ENCODE measurements at regions not wholly inside any gene's neighbourhood (a gene's known extent, or its start where the extent isn't known, plus 50 kb on each side); places are given as distances from the start of the nearest gene placed in this dataset.

GRCh38 chr2:120622159-120622869, 113.4 kb upstream of the GLI2 start:
- no peak overlapping the region for H3K4me3 Mint-ChIP-seq
- H3K27me3 Mint-ChIP-seq: peaks cover 8% of the 10 kb centered on the region
- no peaks in the 10 kb centered on the region for H3K9me3 Mint-ChIP-seq
- H3K27ac Mint-ChIP-seq: no peak overlapping the region
- no peaks in the 10 kb centered on the region for H3K4me1 Mint-ChIP-seq
- H3K36me3 Mint-ChIP-seq: no peaks in the 10 kb centered on the region
- CTCF ChIA-PET: no interaction called here
- DNase-seq: no peak

DNA sequence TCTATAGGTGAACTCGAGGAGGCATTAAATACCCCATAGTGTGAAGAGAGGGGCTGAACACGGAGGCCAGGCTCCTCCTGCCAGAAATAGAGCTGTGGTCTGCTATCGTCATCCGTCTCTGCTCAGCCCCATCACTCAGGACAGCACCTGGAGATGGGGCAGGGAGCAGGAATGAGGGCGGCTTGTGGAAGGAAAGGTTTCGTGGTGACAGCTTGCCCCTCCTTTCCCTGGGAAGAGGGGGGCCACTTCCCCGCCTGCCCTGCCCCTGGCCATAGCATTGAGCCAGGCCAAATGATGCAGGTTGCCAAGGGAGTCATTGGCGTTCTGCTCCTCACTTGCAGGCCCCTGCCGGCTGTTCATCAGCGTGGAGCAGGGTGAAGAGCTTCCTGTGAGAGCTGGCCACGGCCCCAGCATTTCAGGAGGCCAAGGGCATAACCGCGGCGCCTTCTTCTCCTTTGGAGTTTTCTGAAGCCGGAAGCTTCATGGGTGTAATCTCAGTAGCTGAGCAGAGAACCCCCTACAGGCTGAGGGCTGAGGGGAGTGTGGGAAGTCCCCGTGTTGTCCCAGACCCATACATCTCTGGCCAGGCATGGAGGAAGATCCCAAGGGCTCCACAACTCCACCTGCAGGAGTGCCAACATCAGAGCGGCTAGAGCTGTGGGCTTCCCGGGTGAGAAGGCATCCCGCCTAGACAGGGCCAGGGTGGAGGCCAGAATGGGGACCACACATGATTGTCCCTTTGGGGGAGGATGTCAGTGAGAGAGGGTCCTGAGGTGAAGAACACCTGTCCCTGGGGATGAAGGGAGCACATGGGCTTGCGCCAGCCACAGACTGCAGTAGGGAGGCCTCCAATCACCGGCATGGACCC, 112.5 kb upstream of the GLI2 start:
- Mint-ChIP-seq H3K4me1 (no peaks in the 10 kb centered on the region), H3K36me3 (no peaks in the 10 kb centered on the region), H3K27me3 (peaks cover 8% of the 10 kb centered on the region), H3K9me3 (no peaks in the 10 kb centered on the region), H3K27ac (no peak overlapping the region), H3K4me3 (no peak overlapping the region)
- DNase-seq: no peak
- CTCF ChIA-PET: no interaction called here

- Mint-ChIP-seq H3K4me1 (no peaks in the 10 kb centered on the region), H3K36me3 (no peaks in the 10 kb centered on the region), H3K4me3 (no peak overlapping the region), H3K27me3 (peaks cover 8% of the 10 kb centered on the region), H3K9me3 (no peaks in the 10 kb centered on the region), H3K27ac (no peak overlapping the region)
- DNase-seq: no peak
- CTCF ChIA-PET: no interaction called here
These were observed 111.5 kb upstream of the GLI2 start for GRCh38 chr2:120624061-120624737.

DNA sequence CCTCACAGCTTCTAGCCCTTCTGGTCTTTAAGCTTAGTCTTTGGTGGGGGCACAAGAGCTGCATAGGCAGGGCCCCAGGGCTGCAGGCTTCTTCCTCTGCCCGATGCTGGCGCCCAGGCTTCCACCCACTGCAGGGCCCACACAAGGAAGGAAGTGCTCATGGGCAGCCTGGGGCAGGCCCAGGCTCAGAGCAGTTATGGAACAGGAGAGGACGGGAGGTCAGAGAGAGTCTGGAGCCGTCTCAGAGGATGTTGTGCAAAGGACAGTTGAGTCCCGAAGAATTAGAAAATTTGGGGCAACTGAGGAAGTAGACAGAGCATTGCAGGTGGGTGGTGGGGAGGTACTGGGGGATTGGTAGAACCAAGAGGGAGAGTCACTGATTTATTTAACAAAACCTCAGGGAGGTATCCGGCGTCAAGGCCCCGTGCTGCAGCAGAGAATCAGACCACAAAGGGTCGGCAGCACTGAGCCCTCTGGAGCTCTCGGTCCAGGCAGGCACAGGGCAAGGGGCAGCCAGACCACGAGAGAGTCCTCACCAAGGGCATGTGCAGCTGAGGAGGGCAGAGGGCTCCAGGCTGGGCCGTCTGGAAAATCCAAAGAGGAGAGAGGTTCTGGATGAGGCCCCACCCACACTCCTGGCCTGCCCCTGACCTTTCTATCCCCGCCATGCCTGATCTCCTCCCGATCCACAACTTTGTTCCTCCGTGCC, 110.8 kb upstream of the GLI2 start:
- Mint-ChIP-seq H3K4me1 (no peaks in the 10 kb centered on the region), H3K36me3 (no peaks in the 10 kb centered on the region), H3K9me3 (no peaks in the 10 kb centered on the region), H3K4me3 (no peak overlapping the region), H3K27me3 (peaks cover 8% of the 10 kb centered on the region), H3K27ac (no peak overlapping the region)
- no peak for DNase-seq
- CTCF ChIA-PET: no interaction called here

DNA sequence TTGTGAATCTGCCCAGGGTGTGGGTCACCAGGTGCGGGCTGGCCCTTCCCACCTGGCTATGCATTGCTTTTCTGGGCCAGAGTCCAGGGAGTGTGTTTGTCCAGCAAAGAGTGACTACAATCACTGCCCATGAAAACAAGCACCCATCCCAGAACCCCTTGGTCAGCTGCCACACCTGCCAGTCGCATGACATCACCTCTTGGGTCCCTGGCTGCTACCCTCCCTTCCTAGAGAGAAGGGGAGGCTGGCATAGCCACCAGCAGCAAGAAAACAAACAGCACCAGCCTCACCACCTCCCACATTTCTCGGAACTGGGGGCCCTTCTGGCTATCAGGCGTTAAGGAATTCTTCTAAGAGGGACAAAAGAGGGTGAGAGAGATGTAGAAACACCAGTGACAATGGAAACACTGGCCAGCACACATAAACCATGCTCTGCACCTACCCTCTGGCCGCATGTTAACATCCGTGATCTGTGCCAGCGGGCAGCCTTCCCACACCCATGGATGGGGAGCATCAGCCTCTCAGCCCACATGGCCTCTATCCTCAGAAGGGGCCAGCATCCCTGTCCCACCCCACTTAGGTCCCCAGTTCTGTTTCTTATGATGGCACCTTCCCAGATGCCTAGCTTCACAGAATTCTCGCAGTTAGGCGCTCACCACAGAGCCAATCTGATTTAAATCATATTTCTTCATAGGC, 109.7 kb upstream of the GLI2 start:
- CTCF ChIA-PET: no interaction called here
- Mint-ChIP-seq H3K27me3 (peaks cover 8% of the 10 kb centered on the region), H3K36me3 (no peaks in the 10 kb centered on the region), H3K4me3 (no peak overlapping the region), H3K9me3 (no peaks in the 10 kb centered on the region), H3K27ac (no peak overlapping the region), H3K4me1 (no peaks in the 10 kb centered on the region)
- no peak for DNase-seq

DNA sequence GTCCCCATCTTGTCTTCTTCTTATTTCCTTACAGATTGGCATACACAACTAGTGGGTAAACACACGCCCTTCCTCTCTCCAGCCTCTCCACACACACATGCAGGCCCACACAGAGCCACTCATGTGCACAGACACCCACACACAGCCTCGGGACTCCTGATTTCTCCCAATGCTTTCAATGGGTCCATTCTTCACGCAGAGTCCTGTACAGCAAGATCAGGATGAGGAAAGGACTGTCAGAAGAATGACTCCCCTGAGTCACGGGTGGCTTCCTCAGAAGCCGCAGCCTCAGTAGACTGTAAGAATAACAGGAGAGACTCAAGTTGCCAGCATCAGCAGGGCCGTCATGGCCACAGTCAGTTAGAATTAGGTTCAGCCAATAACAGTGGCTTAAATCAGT, 109.1 kb upstream of the GLI2 start:
- Mint-ChIP-seq H3K27ac (no peak overlapping the region), H3K9me3 (no peaks in the 10 kb centered on the region), H3K27me3 (peaks cover 8% of the 10 kb centered on the region), H3K4me1 (no peaks in the 10 kb centered on the region), H3K4me3 (no peak overlapping the region), H3K36me3 (no peaks in the 10 kb centered on the region)
- DNase-seq: no peak
- CTCF ChIA-PET: no interaction called here

DNA sequence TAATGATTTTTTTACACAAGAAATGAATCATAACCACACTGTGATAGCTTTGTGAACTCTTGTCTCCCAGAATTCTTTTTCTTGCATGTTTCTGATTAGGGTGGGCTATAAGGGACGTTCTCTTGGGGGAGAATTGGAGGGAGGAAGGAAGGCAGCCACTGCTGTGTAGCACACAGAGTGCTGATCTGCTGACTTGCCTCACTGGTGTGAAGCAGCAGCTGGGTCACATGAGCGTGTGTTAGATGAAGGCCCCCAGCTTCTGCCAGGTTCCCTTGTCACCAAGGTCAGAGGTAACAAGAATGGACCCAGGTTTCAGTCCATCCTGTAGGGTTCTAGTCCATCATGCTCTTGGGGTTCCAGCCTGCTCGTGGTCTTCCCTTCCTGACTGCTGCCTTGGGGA, 107.4 kb upstream of the GLI2 start:
- DNase-seq: no peak
- Mint-ChIP-seq H3K4me1 (no peaks in the 10 kb centered on the region), H3K27me3 (peaks cover 8% of the 10 kb centered on the region), H3K9me3 (no peaks in the 10 kb centered on the region), H3K36me3 (no peaks in the 10 kb centered on the region), H3K4me3 (no peak overlapping the region), H3K27ac (no peak overlapping the region)
- CTCF ChIA-PET: no interaction called here

GRCh38 chr2:120629241-120629895, 106.3 kb upstream of the GLI2 start:
- no peaks in the 10 kb centered on the region for H3K4me1 Mint-ChIP-seq
- no peak overlapping the region for H3K4me3 Mint-ChIP-seq
- no peak overlapping the region for H3K27ac Mint-ChIP-seq
- no peak for DNase-seq
- H3K36me3 Mint-ChIP-seq: no peaks in the 10 kb centered on the region
- H3K27me3 Mint-ChIP-seq: peaks cover 9% of the 10 kb centered on the region
- H3K9me3 Mint-ChIP-seq: no peaks in the 10 kb centered on the region
- CTCF ChIA-PET: interaction anchor here (0.6 kb wide), 1 partner anchor 971 kb away, joined by 3 read pairs; no protein-coding TSS in a partner anchor

- CTCF ChIA-PET: no interaction called here
- H3K4me1 Mint-ChIP-seq: no peaks in the 10 kb centered on the region
These were observed 105.5 kb upstream of the GLI2 start for GRCh38 chr2:120630031-120630701.

DNA sequence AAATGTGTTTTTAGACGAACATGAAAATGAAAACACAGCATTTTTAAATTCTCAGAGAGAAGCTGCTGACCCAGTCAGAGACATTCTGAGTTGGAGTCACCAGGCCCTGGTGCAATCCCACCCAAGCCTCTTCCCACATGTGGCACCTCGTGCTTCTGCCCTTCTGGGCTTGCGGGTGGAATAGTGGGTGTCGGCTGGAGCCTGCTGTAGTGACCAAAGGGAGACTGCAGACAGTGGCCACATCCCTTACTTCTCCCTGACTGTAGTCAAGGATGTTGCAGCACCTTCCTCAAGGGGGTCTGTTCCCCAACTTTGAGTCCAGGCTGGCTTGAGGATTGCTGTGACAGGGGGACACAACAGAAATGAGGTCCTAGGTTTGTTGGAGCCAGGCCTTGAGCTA, 104.4 kb upstream of the GLI2 start:
- Mint-ChIP-seq H3K4me3 (no peak overlapping the region), H3K27me3 (peaks cover 5% of the 10 kb centered on the region), H3K36me3 (no peaks in the 10 kb centered on the region), H3K27ac (no peak overlapping the region), H3K9me3 (no peaks in the 10 kb centered on the region), H3K4me1 (no peaks in the 10 kb centered on the region)
- DNase-seq: no peak
- CTCF ChIA-PET: no interaction called here

More at GRCh38 chr2:120630031-120630701, 105.5 kb upstream of the GLI2 start:
- no peak for DNase-seq
- no peaks in the 10 kb centered on the region for H3K36me3 Mint-ChIP-seq
- H3K27me3 Mint-ChIP-seq: peaks cover 6% of the 10 kb centered on the region
- no peaks in the 10 kb centered on the region for H3K9me3 Mint-ChIP-seq
- no peak overlapping the region for H3K4me3 Mint-ChIP-seq
- no peak overlapping the region for H3K27ac Mint-ChIP-seq

DNA sequence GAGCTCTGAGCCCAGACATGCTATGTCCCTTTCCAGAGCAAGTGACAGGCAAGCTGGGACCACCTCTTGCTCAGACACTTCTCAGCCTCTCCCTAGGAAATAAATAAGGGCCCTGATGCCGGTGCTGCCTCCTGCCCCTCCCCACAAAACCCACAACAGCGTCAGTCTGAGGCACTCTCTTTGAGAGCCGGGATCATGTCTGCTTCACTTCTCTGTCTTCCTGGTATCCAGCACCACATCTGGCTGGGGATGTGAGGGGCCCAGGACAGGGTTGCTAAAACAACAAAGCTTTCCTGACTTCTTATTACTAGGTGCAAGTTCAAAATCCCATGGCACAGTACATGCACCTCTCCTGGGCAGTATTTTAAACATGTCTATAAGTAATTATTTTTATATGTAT, 103.9 kb upstream of the GLI2 start:
- H3K27ac Mint-ChIP-seq: no peak overlapping the region
- H3K4me3 Mint-ChIP-seq: no peak overlapping the region
- no peak for DNase-seq
- H3K36me3 Mint-ChIP-seq: no peaks in the 10 kb centered on the region
- no peaks in the 10 kb centered on the region for H3K4me1 Mint-ChIP-seq
- no peaks in the 10 kb centered on the region for H3K9me3 Mint-ChIP-seq
- CTCF ChIA-PET: no interaction called here
- peaks cover 5% of the 10 kb centered on the region for H3K27me3 Mint-ChIP-seq

- DNase-seq: no peak
- CTCF ChIA-PET: no interaction called here
- no peaks in the 10 kb centered on the region for H3K4me1 Mint-ChIP-seq
- H3K27me3 Mint-ChIP-seq: peaks cover 5% of the 10 kb centered on the region
- no peaks in the 10 kb centered on the region for H3K36me3 Mint-ChIP-seq
- no peak overlapping the region for H3K27ac Mint-ChIP-seq
- no peak overlapping the region for H3K4me3 Mint-ChIP-seq
- H3K9me3 Mint-ChIP-seq: no peaks in the 10 kb centered on the region
These were observed 102.6 kb upstream of the GLI2 start for GRCh38 chr2:120632796-120633646.
